NCI-H2171 (cell line): ENCODE measurements at regions not wholly inside any gene's neighbourhood (a gene's known extent, or its start where the extent isn't known, plus 50 kb on each side); places are given as distances from the start of the nearest gene placed in this dataset.
"Not testable (repeated sequence)": the region's sequence is repeated elsewhere in the genome, so short reads cannot be mapped to it uniquely, and the experiment has no call there.

Experiments used
- DNase-seq: peaks from one replicate; lab custom pipeline; 2025; lab: John Stamatoyannopoulos, UW

DNA sequence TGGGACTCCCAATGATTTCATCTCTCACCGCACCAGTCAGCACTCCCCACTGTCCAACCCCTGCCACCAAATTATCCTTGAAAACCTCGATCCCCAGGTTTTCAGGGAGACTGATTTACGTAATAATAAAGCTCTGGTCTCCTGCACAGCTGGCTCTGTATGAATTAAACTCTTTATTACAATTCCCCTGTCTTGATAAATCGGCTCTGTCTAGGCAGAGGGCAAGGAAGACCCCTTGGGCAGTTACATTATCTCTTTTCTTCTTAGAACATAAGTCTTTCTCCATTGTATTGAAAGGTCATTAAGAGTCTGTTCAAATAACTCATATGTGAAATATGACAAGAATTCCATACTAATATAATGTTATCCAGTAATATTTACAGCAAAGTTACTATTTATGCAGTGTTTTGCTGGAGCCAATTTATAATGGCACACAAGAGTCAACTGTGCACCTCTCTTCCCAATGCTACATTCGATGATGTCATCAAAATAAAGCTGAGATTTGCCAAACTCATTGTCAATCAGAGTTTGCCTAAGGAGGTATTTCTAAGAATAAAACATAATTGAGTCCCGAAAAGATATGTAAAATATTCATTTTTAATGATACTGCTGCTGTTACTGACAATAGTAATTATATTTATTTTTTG, 1297.2 kb upstream of the LRRTM3 start:
- no peak for DNase-seq

DNA sequence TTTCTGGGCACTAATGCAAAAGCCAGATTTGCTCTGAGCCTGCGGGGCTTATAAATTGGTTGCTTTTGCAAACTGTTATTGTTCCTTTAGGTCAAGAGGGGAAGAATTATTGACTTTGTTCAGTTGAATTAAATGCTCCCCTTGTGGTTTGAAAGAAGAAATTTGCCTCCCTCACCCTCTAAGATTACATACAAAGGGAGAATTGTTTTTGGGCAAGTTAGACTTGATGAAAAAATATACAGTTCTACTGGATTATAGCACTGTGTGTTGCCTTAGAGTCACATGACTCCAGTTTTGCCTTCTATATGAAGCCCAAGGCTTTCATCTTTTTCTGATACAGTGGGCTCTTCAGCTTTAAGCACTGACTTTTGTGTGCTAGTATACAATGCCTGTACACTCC, 1265.8 kb upstream of the LRRTM3 start:
- no peak for DNase-seq

DNA sequence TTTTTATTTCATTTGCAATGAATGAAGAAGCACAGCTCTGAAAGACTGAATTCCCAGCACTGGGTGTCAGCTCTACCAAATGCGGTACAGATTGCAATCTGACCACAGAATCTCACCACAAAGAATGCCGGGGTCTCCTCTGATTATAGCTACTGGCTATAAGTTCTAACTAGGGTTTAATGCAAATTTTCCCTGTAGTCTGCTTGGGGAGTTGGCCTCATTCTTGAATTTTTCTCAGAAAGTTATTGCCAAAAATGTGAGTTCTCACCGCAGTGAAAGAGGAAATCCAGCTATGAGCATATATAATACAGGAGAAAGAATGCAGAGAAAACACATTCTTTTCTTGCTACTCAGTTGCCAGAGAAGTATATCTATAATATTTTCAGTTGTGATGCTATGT, 1255.7 kb upstream of the LRRTM3 start:
- DNase-seq, result no peak

DNA sequence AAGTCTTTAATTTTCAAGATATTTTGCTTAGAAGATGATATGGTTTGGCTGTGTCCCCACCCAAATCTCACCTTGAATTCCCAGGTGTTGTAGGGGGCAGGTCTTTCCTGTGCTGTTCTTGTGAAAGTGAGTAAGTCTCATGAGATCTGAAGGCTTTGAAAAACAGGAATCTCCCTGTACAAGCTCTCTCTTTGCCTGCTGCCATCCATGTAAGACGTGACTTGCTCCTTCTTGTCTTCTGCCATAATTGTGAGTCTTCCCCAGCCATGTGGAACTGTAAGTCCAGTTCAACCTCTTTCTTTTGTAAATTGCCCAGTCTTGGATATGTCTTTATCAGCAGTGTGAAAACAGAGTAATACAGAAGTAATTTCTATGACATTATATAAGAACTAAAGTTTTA, 1255.2 kb upstream of the LRRTM3 start:
- DNase-seq, result not testable (repeated sequence)

DNA sequence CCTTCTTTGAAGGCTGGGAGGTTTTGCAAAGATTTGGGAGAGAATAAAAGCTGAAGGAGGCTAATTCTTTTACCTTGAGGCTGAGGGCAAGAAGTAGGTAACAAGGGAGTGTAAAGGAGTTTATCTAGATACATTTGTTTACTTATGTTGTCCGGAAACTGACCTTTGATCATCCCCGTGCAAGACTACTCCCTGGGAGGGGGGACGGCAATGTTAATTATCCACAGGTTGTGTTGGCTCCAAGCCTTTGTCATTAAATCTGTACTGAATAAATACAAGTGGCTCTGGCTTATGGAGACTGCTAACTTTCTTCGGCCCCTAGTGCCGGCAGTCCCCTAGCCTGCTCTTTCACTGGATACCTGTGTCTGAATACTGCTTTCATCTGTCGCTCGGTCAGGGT, 1250.6 kb upstream of the LRRTM3 start:
- DNase-seq, result no peak

DNA sequence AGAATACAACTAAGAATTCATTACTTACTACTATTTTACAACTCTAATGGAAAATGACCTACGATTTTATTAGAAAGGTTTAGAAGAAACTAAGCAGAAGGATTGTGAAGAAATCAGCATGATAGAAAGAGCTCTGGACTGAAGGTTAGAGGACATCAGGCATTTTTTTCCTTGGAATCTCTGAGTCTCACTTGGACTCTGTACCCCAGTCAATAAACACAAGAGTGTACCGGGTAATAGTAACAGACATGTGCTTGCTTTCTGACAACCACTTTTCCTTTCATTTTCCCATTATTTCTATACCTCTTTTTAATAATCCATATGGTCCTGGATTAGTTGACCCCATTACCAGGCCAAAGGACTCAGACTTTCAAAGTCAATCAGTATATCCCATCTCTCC, 1240.9 kb upstream of the LRRTM3 start:
- no peak for DNase-seq

DNA sequence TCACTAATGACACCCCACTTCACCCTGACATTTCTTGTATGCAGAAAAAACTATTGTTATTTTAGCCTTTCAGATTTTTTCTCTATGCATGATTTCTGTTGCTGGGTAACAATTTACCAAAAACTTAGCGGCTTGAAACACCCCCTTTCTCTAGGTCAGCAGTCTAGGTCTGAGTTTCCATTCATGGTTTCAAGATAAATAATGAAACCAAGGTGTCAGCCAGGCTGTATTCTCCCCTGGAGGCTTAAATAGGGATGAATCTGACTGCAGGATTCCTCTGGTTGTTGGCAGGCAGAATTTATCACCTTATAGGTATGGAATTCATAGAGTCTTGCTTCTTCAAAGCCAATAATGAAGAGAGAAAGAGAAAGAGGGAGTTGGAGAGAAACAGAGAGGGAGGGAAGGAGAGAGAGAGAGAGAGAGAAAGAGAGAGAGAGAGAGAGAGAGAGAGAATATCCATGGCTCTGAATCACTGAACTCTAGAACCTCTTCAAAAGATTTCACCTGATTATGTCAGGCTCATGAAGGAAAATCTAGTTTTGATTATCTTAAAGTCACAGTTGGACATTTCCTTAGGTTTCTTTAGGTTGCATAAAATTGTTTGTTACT, 1224.6 kb upstream of the LRRTM3 start:
- DNase-seq, result no peak

DNA sequence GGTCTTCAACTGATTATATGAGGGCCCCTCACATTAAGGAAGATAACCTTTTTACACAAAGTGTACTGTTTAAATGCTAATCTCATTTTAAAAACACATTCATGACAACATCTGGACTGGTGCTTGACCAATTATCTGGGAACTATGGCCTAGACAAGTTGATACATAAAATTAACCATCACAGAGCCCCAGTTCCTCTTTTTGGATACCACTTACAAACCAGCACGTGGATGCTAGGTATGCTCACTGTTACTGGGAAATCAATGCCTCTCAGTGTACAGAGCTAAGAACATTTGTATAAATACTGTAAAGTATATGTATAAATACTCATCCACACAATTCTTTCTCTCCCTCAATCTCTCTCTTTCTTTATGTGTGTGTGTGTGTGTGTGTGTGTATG, 1217.8 kb upstream of the LRRTM3 start:
- DNase-seq, result no peak

DNA sequence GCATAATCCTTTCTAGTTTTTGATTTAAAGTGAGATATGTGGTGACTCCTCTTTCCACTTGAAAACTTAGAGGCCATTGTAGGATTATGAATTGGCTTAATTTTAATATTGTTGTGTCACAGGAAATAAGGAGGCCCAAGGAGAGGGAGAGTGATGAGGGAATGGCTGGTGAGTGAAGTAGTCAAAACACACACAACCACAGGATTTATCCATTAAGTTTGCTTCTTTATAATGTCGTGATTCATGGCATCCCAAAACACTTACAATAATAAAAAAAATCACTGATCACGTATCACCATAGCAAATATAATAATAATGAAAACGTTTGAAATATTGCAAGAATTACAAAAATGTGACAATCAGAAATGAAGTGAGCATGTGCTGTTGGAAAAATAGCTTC, 1215.5 kb upstream of the LRRTM3 start:
- DNase-seq, result no peak

DNA sequence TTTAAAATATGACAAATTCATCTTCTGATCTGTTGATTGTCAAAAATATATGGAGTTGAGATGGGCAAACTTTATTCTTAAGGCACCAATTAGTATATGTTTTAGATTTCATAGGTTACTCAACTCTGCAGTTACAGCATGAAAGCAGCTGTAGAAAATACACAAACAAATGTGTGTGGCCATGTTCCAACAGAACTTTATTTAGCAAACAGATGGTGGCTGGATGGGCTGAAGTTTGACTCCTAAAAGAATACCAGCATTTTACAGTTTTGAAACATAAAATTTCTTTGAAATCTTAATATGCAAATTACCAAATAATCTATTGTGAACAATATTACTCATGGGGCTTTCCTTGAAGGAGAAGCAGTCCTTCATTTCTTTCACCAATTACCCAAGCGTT, 1206.0 kb upstream of the LRRTM3 start:
- no peak for DNase-seq

DNA sequence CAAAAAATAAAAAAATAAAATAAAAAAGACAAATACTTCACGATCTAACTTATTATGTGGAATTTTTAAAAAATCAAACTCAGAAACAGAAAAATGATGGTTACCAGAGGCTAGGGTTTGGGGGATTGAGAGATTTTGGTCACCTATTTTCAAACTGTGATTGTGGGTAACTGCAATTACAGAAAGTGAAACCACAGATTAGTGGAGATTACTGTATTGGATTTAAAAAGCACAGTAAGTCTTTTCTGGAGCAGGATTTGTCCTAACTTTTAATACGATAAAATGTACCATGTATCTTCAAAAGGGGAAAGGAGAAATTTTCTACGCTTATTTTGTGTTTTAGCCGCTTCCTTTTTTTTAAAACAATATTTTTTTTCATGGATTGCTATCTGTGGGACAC, 1204.9 kb upstream of the LRRTM3 start:
- no peak for DNase-seq

DNA sequence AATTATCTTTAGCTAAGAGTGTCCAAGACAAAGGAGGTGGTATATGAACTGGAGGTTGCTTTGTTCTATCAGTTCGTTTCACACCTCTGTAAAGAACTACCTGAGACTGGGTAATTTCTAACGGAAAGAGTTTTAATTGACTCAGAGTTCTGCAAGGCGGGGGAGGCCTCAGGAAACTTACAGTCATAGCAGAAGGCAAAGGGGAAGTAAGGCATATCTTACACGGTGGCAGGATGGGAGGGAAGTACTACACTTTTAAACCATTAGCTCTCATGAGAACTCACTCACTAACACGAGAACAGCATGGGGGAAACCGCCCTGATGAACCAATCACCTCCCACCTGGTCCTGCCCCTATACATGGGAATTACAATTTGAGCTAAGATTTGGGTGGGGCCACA, 1202.3 kb upstream of the LRRTM3 start:
- DNase-seq, result no peak

DNA sequence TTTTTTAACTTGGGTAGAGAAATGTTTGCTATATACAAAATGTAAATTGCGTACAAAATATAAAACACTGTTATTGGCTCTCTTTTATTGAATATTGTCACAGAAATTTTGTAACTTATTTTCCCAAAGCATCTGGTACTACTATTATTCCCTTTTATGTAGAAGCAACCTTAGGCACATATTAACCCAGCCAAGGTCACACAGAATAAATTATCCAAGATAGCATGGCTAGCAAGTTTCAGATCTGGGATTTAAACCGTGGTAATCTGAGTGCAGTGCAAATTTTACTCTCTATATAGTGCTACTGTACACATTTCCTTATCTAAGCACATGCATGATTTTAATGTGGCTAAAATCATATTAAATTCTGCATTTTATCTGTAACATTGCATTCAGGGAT, 1190.5 kb upstream of the LRRTM3 start:
- DNase-seq, result no peak

DNA sequence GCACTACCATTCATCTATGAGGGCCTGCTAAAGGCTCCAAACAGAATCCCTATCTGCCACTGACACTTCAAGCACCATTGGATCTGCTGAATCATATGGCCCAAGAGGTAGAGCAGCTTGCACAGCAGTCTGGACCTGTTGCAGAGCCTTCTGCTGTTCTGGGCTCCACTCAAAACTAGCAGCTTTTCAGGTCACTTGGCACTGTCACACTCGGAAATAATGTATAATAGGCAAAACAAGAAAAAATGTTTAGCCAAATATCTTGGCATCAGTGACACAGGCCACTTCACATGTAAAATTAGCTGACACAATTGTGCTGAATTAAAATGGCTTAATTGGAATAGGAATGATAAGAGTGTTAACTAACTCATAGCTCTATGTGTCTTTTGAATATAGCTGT, 1182.9 kb upstream of the LRRTM3 start:
- DNase-seq, result no peak

DNA sequence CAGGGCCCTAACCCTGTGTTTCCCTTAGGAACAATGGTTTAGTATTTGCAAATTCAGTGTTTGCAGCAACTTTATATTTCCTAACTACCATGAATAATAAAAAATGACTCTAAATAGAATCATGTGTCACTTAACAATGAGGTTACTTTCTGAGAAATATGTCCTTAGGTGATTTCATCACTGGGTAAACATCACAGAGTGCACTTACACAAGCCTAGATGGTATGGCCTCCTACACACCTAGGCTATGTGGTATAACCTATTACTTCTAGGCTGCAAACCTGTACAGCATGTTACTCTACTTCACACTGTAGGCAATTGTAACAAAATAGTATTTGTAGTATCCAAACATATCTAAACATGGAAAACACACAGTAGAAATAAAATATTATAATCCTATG, 1174.6 kb upstream of the LRRTM3 start:
- DNase-seq, result no peak

DNA sequence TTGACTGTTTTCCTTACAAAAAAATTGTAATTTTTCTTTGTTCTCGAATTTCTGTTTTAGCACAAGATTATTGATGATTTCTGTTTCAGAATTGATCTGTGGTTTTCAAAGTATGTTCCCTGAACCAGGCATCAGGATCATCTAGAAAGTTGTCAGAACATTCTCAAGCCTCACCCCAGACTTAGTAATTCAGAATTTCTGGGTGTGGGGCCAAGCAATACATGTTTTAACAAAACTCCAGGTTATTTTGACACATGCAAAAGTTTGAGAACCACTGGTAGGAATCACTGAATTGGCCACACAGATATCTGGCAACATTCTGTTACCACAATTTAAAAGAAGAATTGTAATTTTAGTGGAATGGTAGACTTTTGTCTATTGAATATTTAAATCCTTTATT, 1173.9 kb upstream of the LRRTM3 start:
- DNase-seq, result no peak

DNA sequence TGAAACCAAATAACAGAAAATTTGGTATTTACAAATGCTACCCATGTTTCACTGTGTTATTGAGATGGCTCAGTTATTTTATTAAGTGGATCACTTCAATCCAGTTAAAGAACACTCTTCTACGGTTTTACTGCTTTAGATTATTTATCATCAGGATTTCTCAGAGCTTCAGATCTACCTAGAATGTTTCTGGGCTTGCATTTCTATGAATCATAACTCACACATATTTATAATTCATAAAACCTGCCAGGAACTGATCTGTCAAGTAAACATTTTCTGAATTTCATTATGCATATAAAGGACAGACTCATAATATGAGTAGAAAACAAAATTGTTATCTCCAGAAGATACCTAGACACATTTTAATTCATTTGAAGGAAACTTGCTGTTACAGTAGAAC, 1172.3 kb upstream of the LRRTM3 start:
- no peak for DNase-seq

DNA sequence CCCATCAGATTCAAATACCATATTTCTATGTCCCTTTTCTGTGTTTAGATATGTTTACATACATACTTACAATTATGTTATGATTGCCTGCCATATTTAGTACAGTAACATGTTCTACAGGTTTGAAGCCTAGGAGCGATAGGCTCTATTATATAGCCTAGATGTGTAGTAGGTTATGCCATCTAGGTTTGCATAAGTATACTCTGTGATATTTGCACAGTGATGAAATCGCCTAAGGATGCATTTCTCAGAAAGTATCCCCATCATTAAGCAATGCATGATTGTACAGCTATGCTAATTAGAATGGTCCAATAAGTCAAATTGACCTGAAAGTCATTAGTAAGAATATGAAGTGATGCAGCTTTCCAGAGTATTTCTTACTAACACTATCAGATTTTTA, 1171.7 kb upstream of the LRRTM3 start:
- DNase-seq, result no peak

DNA sequence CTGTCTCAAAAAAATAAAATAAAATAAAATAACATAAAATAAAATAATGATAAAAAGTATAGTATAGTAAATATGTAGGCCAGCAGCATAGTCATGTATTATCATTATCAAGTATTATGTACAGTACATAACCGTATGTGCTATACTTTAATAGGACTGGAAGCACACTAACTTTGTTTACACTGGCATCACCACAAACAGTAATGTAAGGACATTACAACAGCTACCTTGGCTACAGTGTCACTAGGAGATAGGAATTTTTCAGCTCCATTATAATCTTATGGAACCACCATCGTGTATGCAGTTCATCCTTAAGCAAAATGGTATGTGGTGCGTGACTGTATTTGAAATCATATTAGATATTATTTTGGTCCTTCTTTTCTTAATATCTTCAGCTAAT, 1163.5 kb upstream of the LRRTM3 start:
- no peak for DNase-seq

DNA sequence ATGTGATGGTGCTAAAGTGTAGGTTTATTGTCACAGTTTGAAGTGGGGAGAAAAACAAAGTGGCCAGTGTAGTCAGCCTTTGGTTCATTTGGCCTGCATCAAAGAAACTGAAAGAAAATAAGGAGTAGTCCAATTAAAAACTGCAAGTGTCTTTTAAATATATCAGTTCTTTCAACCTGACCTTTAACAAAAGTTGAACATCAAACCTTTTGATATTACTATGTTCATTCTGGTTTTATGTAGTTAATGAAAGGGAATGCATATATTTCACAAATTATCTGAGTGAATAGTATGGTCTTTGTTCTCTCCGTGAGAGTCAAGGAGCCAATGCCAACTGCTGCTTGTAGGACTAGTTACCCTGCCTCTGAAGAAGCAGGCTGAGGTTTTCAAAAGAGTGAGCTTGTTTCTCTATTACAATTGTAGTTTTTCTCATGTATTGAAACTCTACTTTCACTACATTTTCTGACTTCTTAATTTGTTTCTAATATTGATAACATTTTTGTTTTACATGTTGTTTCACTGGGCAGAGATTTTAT, 1160.8 kb upstream of the LRRTM3 start:
- DNase-seq, result no peak

DNA sequence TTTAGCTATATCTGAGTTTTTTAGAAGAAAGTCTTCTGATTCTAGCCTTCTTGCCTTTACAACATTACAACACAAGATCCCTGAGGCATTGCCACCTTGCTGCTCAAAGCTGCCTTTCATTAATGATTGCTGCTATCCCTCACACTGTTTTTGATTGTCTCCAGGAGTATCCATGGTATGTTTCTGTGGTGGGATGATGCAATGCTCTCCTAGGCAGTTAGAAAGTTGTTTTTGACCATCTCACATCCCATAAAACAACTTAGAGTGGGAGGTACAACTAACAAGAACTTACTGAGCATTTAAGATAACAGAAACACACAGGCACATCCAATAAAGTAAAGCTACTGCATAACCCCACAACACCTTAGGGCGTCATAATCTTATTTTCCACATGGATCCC, 1156.0 kb upstream of the LRRTM3 start:
- no peak for DNase-seq

DNA sequence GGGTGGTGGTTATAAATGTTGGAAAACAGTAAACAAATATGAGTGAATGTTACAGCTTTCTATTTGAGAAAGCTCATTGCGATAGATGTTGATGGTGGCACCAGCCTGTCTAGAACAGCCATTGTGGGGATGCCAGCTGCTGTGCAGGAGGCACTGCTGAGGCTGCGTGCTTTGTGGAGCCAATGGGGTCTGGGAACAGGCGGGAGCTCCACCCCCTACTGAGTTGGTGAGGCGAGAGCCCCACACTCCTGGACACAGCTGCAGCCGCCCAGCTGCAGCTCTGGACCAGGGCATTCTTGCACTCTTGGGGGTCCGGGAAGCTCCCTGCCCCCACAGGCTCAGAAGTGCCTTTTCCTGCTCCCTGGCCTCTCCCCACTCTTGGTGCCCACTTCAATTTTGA, 1147.1 kb upstream of the LRRTM3 start:
- no peak for DNase-seq

DNA sequence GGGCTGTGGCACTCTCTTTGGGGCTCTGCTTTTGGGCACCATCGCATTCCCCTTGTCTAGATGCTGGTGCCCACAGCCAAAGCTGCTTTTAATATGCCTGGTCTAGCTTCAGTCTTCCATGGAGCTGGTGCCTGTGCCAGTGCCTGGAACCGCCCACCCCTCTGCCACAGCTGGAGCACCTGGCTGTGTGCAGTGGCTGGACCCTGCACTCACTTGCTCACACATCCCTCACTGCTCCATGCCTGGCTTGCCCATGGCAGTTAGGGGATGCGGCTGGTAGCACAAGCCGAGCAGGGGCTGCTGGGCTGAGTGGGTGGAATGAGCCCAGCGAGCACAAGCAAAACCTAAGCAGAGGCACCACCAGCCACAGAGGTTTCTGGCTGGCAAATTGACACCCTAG, 1145.9 kb upstream of the LRRTM3 start:
- no peak for DNase-seq

DNA sequence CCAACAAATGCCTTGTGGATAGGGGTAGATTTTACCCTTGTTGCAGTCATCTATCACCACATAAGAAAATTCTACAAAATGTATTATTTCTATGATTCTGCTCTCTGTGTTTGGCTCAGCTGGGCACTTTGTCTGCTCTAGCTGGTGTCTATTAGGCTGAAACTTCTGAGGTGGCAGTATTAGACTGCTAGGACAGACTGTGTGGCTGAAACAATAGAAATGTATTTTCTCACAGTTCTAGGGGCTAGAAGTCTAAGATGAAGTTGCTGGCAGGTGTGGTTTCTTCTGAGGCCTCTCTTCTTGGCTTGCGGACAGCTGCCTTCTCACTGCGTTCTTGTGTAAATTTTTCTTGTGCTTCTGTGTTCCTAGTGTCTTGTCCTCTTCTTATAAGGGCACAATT, 1139.6 kb upstream of the LRRTM3 start:
- DNase-seq, result no peak
